GM18517 (cell line): ENCODE measurements at regions not wholly inside any gene's neighbourhood (a gene's known extent, or its start where the extent isn't known, plus 50 kb on each side); places are given as distances from the start of the nearest gene placed in this dataset.

ENCODE experiments used
- ATAC-seq: cut with Tn5 transposase; IDR thresholded peaks from one replicate; pipeline ENCODE4 v1.9.1; 2021; ENCODE audit warnings: mild to moderate bottlenecking, moderate library complexity; ENCODE audit not compliant: unreplicated experiment

DNA sequence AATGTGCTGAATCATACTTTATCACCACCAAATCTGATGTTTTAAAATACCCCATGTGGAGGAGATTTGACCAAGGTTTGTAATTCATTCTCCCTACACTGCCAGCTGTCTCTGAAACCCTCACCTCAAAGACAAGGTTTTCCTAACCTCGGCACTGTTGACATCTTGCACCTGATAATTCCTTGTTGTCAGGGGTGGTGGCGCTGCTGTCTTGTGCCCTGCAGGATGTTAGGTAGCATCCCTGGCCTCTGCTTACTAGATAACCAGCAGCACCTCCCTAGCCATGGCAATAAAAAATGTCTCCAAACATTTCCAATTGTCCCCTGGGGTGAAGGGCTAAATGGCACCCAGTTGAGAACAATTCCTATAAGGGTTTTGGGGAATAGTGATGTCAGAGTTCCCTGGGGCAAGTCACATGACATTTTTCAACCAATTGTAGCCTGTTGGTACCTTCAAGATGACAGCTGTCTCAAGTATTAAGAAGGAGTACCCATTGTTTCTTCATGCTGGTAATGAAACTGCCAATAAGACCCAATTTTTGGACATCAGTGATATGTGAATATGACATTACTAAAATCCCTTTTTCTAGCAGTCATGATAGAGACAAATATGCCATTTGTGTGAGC, 160.6 kb upstream of the PLCXD3 start:
- no peak for ATAC-seq

GRCh38 chr5:41670216-41670615, 159.8 kb upstream of the PLCXD3 start:
- ATAC-seq = no peak

DNA sequence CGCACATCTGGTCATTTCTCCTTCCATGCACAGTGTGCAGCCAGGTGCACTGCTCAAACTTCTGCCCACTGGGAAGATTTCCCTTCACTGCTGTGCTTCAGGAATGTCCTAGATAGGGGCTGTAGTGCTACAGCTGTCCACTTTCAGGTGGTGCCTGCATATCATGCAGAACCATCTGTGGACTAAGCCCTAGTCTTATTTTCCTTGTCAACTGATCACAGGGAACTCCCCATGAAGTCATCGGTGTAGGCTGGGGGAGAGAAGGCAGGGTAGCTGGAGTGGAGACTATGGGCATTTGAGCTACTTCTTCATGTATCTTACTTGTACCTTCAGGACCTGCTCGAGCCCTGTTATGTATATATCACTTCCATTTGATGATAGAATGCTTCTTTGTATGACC, 150.9 kb upstream of the PLCXD3 start:
- no peak for ATAC-seq

- no peak for ATAC-seq
These were observed 146.2 kb upstream of the PLCXD3 start for GRCh38 chr5:41656597-41656996.

GRCh38 chr5:41650131-41650530, 139.7 kb upstream of the PLCXD3 start:
- no peak for ATAC-seq

DNA sequence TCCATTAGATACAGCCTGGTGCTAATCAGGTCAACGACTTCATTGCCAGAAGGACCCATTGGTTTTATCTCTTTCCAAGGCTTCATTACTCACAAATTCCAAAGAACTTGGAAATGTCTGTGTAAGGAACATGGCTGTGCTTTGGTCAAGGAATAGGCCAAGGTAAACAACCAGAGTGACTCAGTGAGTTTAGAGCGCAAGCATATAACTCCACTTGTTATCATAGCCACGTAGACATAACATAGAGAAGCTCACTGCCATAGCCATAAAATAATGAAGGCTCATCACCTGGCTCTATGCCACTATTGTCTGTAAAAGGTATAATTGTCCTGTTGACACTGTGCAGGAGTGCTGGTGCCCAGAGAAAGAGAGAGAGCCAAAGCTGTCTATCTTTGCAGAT, 139.3 kb upstream of the PLCXD3 start:
- no peak for ATAC-seq

GRCh38 chr5:41648996-41649395, 138.6 kb upstream of the PLCXD3 start:
- no peak for ATAC-seq

DNA sequence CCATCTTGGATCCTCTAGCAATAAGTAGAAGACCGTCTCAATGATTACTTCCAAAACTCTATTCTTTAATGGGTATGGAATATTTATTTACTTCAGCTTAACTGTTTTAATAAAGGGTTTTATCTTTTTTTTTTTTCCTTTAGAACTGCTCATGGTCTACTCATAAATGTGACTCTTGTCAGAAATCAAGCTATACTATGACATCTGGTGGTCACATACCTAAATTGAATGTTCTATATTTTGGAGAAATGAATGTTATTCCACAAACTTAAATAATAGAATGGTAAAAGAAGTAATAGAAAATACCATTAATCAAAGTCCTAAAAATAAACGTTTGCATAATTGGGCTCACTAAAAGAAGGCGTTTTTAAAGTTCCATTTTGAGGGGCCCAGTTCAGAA, 131.2 kb upstream of the PLCXD3 start:
- ATAC-seq = no peak

DNA sequence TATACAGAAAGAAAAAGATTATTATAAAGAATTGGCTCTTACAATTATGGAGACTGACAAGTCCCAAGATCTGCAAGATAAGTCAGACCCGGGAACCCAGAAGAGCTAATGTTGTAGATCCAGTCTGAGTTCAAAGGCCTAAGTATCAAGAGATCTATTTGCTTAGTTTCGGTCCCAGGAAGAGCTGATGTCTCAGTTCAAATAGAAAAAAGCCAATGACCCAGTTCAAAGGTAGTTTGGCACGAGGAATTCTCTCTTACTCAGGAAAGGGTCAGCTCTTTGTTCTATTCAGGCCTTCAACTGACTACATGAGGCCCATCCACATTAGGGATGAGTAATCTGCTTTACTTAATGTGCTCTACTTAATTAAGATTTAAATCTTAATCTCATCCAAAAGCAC, 128.3 kb upstream of the PLCXD3 start:
- ATAC-seq = no peak

GRCh38 chr5:41637869-41638268, 127.5 kb upstream of the PLCXD3 start:
- ATAC-seq = no peak

DNA sequence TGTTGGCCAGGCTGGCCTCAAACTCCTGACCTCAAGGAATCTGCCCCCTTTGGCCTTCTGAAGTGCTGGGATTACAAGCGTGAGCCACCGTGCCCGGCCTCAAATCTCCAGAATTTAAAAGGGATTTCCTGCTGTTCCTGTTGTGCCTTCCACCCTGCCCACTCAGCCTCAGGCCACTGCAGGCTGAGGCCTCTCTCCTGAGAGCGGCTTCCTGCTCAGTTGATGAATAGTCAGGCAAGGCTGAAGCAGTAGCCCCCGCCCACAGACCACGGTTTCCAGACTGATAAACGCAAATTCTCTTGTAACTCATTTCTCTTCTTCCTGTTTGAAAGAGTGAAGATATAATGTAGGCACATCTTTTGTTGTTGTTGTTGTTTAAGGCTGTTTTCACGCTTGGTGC, 127.0 kb upstream of the PLCXD3 start:
- ATAC-seq = no peak

DNA sequence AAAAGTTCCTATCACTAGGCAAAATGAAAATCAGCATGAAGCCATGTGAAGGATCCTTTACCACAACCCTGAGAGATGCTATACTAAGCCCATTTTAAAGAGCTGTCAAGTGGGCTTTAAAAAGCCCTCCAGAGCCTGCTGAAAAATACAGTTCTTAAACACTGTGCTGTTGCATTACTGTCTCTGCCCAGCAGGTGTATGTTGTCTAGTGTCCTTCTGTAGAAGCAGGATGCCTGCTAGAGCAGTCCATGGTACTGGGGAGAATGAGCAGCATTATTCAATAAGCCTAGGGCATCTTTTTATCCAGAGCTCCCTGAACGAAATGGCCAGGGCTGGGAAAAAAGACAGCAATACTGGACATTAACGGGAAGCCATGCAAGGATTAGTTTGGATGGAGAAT, 126.2 kb upstream of the PLCXD3 start:
- peak; percentile 78 for ATAC-seq

DNA sequence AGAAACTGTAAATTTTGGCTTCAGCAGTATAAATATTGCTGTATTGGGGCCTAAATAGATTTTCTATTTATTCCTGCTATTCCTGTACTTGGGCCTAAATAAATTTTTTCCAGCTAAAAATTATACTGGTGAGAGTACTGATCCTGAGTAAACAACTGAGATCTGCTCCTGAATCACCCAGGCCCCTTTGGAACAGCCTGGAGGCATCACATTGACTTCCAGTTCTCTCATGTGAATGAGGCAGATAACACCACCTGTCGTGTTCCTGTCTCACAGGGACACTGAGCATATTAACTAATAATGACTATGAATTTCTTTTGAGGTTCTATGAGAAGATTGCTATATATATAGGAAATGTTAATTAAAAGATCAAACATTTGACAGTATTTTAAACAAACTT, 119.5 kb upstream of the PLCXD3 start:
- no peak for ATAC-seq

- no peak for ATAC-seq
These were observed 115.2 kb upstream of the PLCXD3 start for GRCh38 chr5:41625571-41625970.

GRCh38 chr5:41621420-41621819, 111.0 kb upstream of the PLCXD3 start:
- no peak for ATAC-seq

- no peak for ATAC-seq
These were observed 107.6 kb upstream of the PLCXD3 start for GRCh38 chr5:41617843-41618515.

DNA sequence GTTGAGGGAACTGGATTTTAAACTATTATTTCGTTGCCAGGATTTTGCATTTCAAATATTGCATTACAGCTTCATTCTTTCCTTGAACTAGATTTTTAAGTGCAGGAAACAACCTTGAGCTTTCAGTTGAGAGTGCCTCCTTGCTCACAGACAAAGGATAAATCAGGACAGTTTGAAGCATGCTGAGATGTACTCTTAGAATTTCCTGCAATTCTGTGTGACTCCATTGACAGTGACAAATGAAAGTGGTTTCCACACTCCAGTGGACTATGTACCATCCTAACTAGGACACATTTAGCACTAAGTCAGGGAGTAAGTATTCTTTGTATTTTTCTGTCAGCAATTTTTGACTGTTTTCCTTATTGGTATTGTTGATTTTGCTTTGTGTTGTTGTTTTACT, 100.0 kb upstream of the PLCXD3 start:
- ATAC-seq = no peak

GRCh38 chr5:41600731-41601130, 90.3 kb upstream of the PLCXD3 start:
- ATAC-seq = no peak

DNA sequence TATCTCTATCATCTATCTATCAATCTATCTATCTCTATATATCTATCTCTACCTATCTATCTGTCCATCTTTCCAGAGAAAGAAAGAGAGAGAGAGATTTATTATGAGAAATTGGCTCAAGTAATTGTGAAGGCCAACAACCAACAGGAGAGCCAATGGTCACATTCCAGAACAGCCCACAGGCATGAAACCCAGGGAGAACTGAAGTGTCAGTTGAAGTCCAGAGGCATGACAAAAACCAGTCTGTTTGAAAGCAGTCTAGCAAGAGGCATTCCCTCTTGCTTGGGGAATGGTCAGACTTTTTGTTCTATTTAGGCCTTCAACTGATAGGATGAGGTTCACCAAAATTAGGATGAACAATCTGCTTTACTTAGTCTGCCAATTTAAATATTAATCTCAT, 87.6 kb upstream of the PLCXD3 start:
- no peak for ATAC-seq

DNA sequence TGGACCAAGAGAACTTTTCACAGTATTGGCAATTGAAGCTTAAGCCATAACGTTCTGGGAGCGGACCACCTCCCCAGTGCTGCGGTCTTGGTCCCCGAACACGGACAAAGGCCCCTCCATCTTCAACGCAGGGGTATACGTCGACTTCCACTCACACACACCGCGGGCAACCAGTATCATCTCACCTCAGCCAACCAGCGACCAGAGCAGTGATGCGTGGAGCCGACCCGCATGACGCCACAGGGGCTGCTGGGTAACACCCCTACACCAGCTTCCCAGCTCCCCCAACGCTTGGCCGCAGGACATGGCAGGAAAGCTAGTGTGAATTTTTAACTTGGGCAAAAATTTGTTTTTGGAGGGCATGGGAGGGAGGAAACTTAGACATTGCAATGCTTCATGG, 77.3 kb upstream of the PLCXD3 start:
- no peak for ATAC-seq

DNA sequence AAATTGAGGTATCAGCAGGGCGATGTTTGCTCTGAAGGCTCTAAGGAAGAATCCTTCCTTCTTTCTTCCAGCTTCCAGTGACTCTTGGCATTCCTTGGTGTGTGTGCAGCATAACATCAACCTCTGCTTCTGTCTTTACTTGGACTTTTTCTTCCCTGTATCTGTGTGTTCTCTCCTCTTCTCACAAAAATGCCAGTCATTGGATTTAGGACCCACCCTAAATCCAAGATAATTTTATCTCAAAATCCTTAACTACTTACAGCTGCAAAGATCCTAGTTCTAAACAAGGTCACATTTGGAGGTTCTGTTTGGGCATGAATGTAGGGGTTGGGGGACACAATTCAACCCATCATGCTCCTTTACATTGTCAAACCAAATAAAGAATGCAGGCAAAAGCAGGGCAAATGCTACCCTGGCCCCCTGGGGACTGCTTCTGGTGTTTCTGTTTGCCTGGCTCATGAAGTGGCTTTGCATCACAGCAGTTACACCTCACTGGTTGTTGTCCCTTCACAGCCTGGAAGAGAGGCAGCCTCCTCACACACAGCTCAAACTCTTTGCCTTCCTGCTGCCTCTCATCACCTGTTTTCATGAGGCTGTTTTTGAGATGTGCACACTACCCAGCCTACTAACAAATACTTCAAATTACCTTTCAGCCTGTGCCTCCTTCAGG, 64.8 kb upstream of the PLCXD3 start:
- ATAC-seq = no peak

GRCh38 chr5:41574391-41574790, 64.0 kb upstream of the PLCXD3 start:
- ATAC-seq = no peak
